GM23338 (cell line): ENCODE measurements at regions not wholly inside any gene's neighbourhood (a gene's known extent, or its start where the extent isn't known, plus 50 kb on each side); places are given as distances from the start of the nearest gene placed in this dataset.

Source experiments
- ATAC-seq: fragments of 200-7000 bp; cut with Tn5 transposase; 3 replicates; pipeline ENCODE4 v1.9.1; 2020
- DNase-seq: peaks from one replicate; pipeline ENCODE4 v3.0.0-alpha.2; 2015; ENCODE audit warnings: low spot score
- H2AFZ ChIP-seq: fragments of 200-600 bp; sonication (generic); 2 replicates; pipeline ENCODE4 v1.8.0; 2016; ENCODE audit warnings: antibody characterized with exemption, mild to moderate bottlenecking, moderate library complexity
- H3F3A ChIP-seq: fragments of 200-600 bp; sonication (generic); replicated peaks from 2 replicates; pipeline ENCODE4 v1.8.0; 2017; ENCODE audit warnings: antibody characterized with exemption, mixed run types, low read depth
- H3K27ac ChIP-seq: fragments of 200-600 bp; sonication (generic); 2 replicates; pipeline ENCODE4 v1.6.1; 2016; ENCODE audit warnings: low read depth
- H3K27me3 ChIP-seq: fragments of 200-600 bp; sonication (generic); 2 replicates; pipeline ENCODE4 v1.8.0; 2016; ENCODE audit warnings: mild to moderate bottlenecking, mixed run types, moderate library complexity; ENCODE audit not compliant: insufficient read depth
- H3K36me3 ChIP-seq: fragments of 200-600 bp; sonication (generic); 2 replicates; pipeline ENCODE4 v1.8.0; 2016; ENCODE audit warnings: mild to moderate bottlenecking; ENCODE audit not compliant: insufficient read depth
- H3K4me1 ChIP-seq: fragments of 200-600 bp; sonication (generic); 2 replicates; pipeline ENCODE4 v1.8.0; 2016; ENCODE audit warnings: mild to moderate bottlenecking, moderate library complexity; ENCODE audit not compliant: insufficient read depth
- H3K4me2 ChIP-seq: fragments of 200-600 bp; sonication (generic); 2 replicates; pipeline ENCODE4 v1.7.1; 2017; ENCODE audit warnings: mixed run types
- H3K4me3 ChIP-seq: fragments of 200-600 bp; sonication (generic); 2 replicates; pipeline ENCODE4 v1.6.1; 2016; ENCODE audit warnings: mixed run types
- H3K79me2 ChIP-seq: fragments of 200-600 bp; sonication (generic); replicated peaks from 2 replicates; pipeline ENCODE4 v1.8.0; 2017; ENCODE audit warnings: mild to moderate bottlenecking; ENCODE audit not compliant: insufficient read depth
- H3K9me2 ChIP-seq: fragments of 200-600 bp; sonication (generic); 2 replicates; pipeline ENCODE4 v1.8.0; 2017; ENCODE audit not compliant: insufficient read depth
- H4K20me1 ChIP-seq: fragments of 200-600 bp; sonication (generic); replicated peaks from 2 replicates; pipeline ENCODE4 v1.8.0; 2017; ENCODE audit warnings: mild to moderate bottlenecking; ENCODE audit not compliant: insufficient read depth
- H3K27ac Mint-ChIP-seq: 2 replicates; pipeline ENCODE4 v1.8.0; 2020; ENCODE audit warnings: inconsistent platforms, mild to moderate bottlenecking, moderate library complexity, mixed read lengths
- H3K27me3 Mint-ChIP-seq: 3 replicates; pipeline ENCODE4 v1.8.0; 2022; ENCODE audit warnings: low read depth, mild to moderate bottlenecking, moderate library complexity, mixed read lengths, inconsistent platforms; ENCODE audit not compliant: insufficient read depth, poor library complexity
- H3K36me3 Mint-ChIP-seq: 3 replicates; pipeline ENCODE4 v1.8.0; 2021; ENCODE audit warnings: low read depth, mild to moderate bottlenecking, inconsistent platforms, moderate library complexity, mixed read lengths
- H3K4me1 Mint-ChIP-seq: 3 replicates; pipeline ENCODE4 v1.8.0; 2020; ENCODE audit warnings: mild to moderate bottlenecking, inconsistent platforms, mixed read lengths
- H3K4me3 Mint-ChIP-seq: 3 replicates; pipeline ENCODE4 v1.8.0; 2021; ENCODE audit warnings: moderate library complexity, mild to moderate bottlenecking, inconsistent platforms, mixed read lengths
- H3K9me3 Mint-ChIP-seq: 3 replicates; pipeline ENCODE4 v1.8.0; 2020; ENCODE audit warnings: moderate library complexity, mild to moderate bottlenecking, inconsistent platforms, mixed read lengths
- EZH2 ChIP-seq: fragments of 200-600 bp; sonication (generic); IDR thresholded peaks from one replicate; pipeline ENCODE4 v1.8.0; 2017; ENCODE audit warnings: antibody characterized with exemption, mild to moderate bottlenecking, low read depth; ENCODE audit not compliant: unreplicated experiment
- EZH2phosphoT487 ChIP-seq: fragments of 200-600 bp; sonication (generic); IDR thresholded peaks from one replicate; pipeline ENCODE4 v1.8.1; 2018; ENCODE audit warnings: antibody characterized with exemption; ENCODE audit not compliant: unreplicated experiment
- NANOG ChIP-seq: IDR thresholded peaks from 2 replicates; pipeline ENCODE4 v1.6.1; 2016; ENCODE audit warnings: antibody characterized with exemption, borderline replicate concordance
- REST ChIP-seq: IDR thresholded peaks from one replicate; pipeline ENCODE4 v1.6.1; 2018; ENCODE audit warnings: antibody characterized with exemption; ENCODE audit not compliant: unreplicated experiment
- ZNF462 ChIP-seq: fragments of 250-450 bp; sonication (Bioruptor Pico); IDR thresholded peaks from 2 replicates; pipeline ENCODE4 v1.5.0; 2020; ENCODE audit warnings: mild to moderate bottlenecking, moderate library complexity

GRCh38 chr1:59212706-59213105 lies 84.2 kb upstream of the FGGY start:
- H3K36me3 Mint-ChIP-seq, result peaks cover 20% of the 10 kb centered on the region
- no peak overlapping the region for H3K27ac Mint-ChIP-seq

More at GRCh38 chr1:59212706-59213105, 84.2 kb upstream of the FGGY start:
- Histone ChIP-seq H3K27me3 (no peaks in the 10 kb centered on the region), H3K36me3 (no peaks in the 10 kb centered on the region), H3K79me2 (no peaks in the 10 kb centered on the region), H4K20me1 (no peaks in the 10 kb centered on the region), H3F3A (no peaks in the 10 kb centered on the region), H3K27ac (no peak overlapping the region), H3K4me2 (no peak overlapping the region), H3K4me3 (no peak overlapping the region), H3K4me1 (no peaks in the 10 kb centered on the region), H2AFZ (no peak overlapping the region), H3K9me2 (peaks cover 8% of the 10 kb centered on the region)
- peaks cover 30% of the 10 kb centered on the region for H3K9me3 Mint-ChIP-seq
- TF ChIP-seq REST (no peak), EZH2 (no peak), EZH2phosphoT487 (no peak), NANOG (no peak), ZNF462 (CRISPR knock-in tag) (no peak)
- H3K4me1 Mint-ChIP-seq, result no peaks in the 10 kb centered on the region
- no peaks in the 10 kb centered on the region for H3K27me3 Mint-ChIP-seq
- ATAC-seq (no peak), DNase-seq (no peak)
- H3K4me3 Mint-ChIP-seq, result no peak overlapping the region
